GM13976 (cell line): ENCODE measurements at regions not wholly inside any gene's neighbourhood (a gene's known extent, or its start where the extent isn't known, plus 50 kb on each side); places are given as distances from the start of the nearest gene placed in this dataset.
"Not testable (repeated sequence)": the region's sequence is repeated elsewhere in the genome, so short reads cannot be mapped to it uniquely, and the experiment has no call there.

Experiments
- DNase-seq: peaks from one replicate; pipeline ENCODE4 v3.0.0; 2012; ENCODE audit warnings: low spot score
- in situ Hi-C: fragments of 300-500 bp; cut with MboI; formaldehyde crosslinking; loops from one replicate; pipeline ENCODE4 v1.12.0; 2022; ENCODE audit warnings: low sequenced_read_pairs, mixed read lengths, inconsistent platforms; ENCODE audit not compliant: unreplicated experiment
- TF ChIP-seq, protein P1 (sequence below): IDR thresholded peaks from 2 replicates; pipeline ENCODE4 v1.5.1; 2012; ENCODE audit warnings: borderline replicate concordance, mild to moderate bottlenecking; ENCODE audit not compliant: insufficient read depth; ENCODE audit errors: extremely low read depth, missing control alignments, control extremely low read depth

DNA sequence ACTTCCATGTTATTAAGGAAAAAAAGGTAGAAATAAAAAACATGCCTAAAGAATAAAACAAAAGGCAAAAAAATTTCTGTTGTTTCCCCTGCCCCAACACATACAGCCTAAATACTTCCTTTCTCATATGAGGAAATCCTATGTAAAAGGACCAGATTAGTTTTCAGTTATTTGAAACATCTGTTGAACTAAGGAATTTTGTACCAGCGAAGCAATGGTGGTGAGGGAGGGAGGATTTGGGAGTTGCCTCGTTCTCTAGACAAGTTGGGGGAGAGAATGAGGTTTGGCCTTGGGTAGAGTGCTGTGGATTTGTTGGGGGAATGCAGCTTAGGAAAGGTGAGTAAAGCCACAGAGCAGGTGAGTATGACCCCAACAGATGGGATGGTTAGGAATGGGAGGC, 141.5 kb upstream of the RFLNA start:
- TF ChIP-seq, protein P1, sequence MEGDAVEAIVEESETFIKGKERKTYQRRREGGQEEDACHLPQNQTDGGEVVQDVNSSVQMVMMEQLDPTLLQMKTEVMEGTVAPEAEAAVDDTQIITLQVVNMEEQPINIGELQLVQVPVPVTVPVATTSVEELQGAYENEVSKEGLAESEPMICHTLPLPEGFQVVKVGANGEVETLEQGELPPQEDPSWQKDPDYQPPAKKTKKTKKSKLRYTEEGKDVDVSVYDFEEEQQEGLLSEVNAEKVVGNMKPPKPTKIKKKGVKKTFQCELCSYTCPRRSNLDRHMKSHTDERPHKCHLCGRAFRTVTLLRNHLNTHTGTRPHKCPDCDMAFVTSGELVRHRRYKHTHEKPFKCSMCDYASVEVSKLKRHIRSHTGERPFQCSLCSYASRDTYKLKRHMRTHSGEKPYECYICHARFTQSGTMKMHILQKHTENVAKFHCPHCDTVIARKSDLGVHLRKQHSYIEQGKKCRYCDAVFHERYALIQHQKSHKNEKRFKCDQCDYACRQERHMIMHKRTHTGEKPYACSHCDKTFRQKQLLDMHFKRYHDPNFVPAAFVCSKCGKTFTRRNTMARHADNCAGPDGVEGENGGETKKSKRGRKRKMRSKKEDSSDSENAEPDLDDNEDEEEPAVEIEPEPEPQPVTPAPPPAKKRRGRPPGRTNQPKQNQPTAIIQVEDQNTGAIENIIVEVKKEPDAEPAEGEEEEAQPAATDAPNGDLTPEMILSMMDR, result no peak
- DNase-seq, result no peak
- in situ Hi-C loops, result no loop called here

- no peak for DNase-seq
- in situ Hi-C loops, result no loop called here
- TF ChIP-seq, protein P1, result no peak
These were observed 137.5 kb upstream of the RFLNA start for GRCh38 chr12:124157406-124157805.

DNA sequence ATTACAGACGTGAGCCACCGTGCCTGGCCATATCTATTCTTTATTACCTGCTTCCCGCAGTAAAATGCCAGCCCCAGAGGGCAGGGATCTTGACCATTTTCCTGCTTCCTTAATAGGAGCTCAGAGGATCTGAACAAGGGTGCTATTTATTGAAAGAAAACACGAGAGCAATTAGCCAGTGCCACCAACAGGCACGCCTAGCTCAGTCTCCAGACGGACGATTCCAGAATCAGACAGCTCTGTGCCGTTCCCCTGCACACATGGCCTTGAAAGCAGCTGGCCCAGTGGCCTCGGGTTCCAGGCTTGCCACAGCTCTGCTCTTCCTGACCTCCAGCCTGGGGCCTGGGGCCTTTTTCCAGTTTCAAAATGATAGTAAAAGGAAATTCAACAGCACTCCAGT, 135.2 kb upstream of the RFLNA start:
- in situ Hi-C loops, result no loop called here
- TF ChIP-seq, protein P1, result no peak
- no peak for DNase-seq

- DNase-seq, result no peak
- in situ Hi-C loops, result no loop called here
- TF ChIP-seq, protein P1, result no peak
These were observed 134.7 kb upstream of the RFLNA start for GRCh38 chr12:124160097-124160756.

GRCh38 chr12:124161402-124161801, 133.5 kb upstream of the RFLNA start:
- in situ Hi-C loops, DNase-seq: not testable (repeated sequence)

DNA sequence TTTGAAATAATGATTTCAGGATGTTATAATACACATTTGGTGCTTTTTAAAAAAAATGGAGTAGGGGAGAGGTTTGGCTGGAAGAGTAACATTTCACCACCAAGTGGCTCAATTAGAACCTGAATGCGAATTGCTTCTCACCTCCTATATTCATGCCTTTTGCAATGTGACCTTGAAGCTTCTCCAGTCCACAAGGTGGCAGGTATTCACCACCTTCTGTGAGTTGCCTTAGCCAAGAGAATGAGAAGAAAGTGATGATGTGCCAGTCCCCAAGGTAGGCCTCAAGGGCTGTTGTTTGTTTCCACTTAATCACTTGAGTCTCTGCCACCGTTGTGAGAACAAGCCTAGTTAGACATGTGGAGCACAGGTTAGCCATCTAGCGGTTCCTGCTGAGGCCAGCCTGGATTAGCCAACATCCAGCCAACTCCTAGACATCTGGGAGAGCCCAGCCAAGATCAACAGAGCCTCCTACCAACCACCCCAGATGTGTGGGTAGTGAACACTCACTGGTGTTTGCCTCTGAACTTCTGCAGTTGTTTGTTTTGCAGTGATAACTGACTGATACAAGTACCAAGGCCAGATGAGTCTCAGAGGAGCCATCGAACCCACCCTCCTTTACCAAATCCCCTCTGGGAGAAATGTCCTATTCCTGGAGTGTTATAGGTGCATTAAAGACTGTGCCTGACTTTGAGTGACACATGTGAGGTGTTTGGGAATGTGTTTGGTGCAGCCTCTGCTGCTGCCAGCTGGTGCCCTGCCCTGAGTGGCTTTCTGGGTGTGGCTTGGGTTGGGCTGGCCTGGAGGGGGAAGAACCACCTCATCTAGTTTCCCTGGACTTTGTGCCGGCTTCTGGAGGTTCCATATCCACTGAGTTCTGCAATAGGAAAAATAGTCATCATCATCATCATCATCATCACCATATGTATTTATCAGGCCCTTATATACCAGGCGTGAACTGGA, 132.5 kb upstream of the RFLNA start:
- DNase-seq, result no peak
- in situ Hi-C loops, result no loop called here

More for the DNA sequence above, 132.5 kb upstream of the RFLNA start:
- TF ChIP-seq, protein P1, result no peak
